Epithelial cell of proximal tubule (primary cell): ENCODE measurements at regions not wholly inside any gene's neighbourhood (a gene's known extent, or its start where the extent isn't known, plus 50 kb on each side); places are given as distances from the start of the nearest gene placed in this dataset.

Experiments
- DNase-seq: peaks from one replicate; pipeline ENCODE4 v3.0.0-alpha.2; 2011; ENCODE audit warnings: low read depth
- H3K4me3 ChIP-seq: 2 replicates; pipeline ENCODE4 v1.5.1; 2011; ENCODE audit warnings: low read depth, mild to moderate bottlenecking, low read length
- CTCF ChIP-seq: conservative IDR thresholded peaks from 2 replicates; pipeline ENCODE4 v1.5.1; 2012; ENCODE audit warnings: low read depth, mild to moderate bottlenecking, low read length

GRCh38 chr20:62574230-62574993 lies 67.9 kb upstream of the SLCO4A1 start:
- H3K4me3 ChIP-seq: no peak overlapping the region
- DNase-seq: no peak
- no peak for TF ChIP-seq CTCF

- DNase-seq: no peak
- no peak for TF ChIP-seq CTCF
- no peak overlapping the region for H3K4me3 ChIP-seq
Measured at GRCh38 chr20:62575976-62576722, 66.2 kb upstream of the SLCO4A1 start.

GRCh38 chr20:62576815-62577489 lies 65.4 kb upstream of the SLCO4A1 start:
- no peak for TF ChIP-seq CTCF

GRCh38 chr20:62577490-62577836 lies 64.8 kb upstream of the SLCO4A1 start:
- H3K4me3 ChIP-seq: no peak overlapping the region
- no peak for TF ChIP-seq CTCF
- DNase-seq: no peak

More at GRCh38 chr20:62576815-62577489, 65.4 kb upstream of the SLCO4A1 start:
- no peak overlapping the region for H3K4me3 ChIP-seq
- DNase-seq: no peak

GRCh38 chr20:62578294-62578897 lies 63.9 kb upstream of the SLCO4A1 start:
- TF ChIP-seq CTCF: no peak
- no peak for DNase-seq
- H3K4me3 ChIP-seq: no peak overlapping the region

- no peak for DNase-seq
- no peak overlapping the region for H3K4me3 ChIP-seq
- no peak for TF ChIP-seq CTCF
Measured at GRCh38 chr20:62580052-62580451, 62.3 kb upstream of the SLCO4A1 start.
